H1 (cell line): ENCODE measurements at regions not wholly inside any gene's neighbourhood (a gene's known extent, or its start where the extent isn't known, plus 50 kb on each side); places are given as distances from the start of the nearest gene placed in this dataset.

ENCODE experiments used
- CTCF ChIA-PET: fragments of 300-600 bp; sonication (Branson Sonifier 250); formaldehyde crosslinking; loops from one replicate; lab custom pipeline; 2021; ENCODE audit not compliant: partially characterized antibody; lab: Charles Lee
- POLR2A ChIA-PET: fragments of 300-600 bp; sonication (Branson Sonifier 250); formaldehyde crosslinking; loops from one replicate; lab custom pipeline; 2021; ENCODE audit warnings: inconsistent platforms; ENCODE audit not compliant: partially characterized antibody; lab: Charles Lee
- DNase-seq, 2 experiments: peaks; one replicate each; pipeline versions ENCODE4 v3.0.0 to v3.0.0-alpha.2; 2010 to 2022; ENCODE audit warnings: low spot score in 2 of 2, low read depth in 1 of 2, mixed read lengths in 1 of 2
- FAIRE-seq: peaks from 2 replicates; lab custom pipeline; 2011; peaks lifted over from hg19 to GRCh38; lab: Jason Lieb, UNC
- H2AFZ ChIP-seq: 2 replicates; pipeline ENCODE4 v1.8.1; 2012; ENCODE audit warnings: low read length, inconsistent platforms
- H2AK5ac ChIP-seq: 2 replicates; pipeline ENCODE4 v1.6.1; 2013; ENCODE audit warnings: low read depth, low read length
- H2BK120ac ChIP-seq: replicated peaks from 2 replicates; pipeline ENCODE3; 2013; ENCODE audit warnings: low read depth, low read length, inconsistent platforms
- H2BK12ac ChIP-seq: 2 replicates; pipeline ENCODE4 v1.6.1; 2013; ENCODE audit warnings: low read depth, low read length
- H2BK15ac ChIP-seq: 2 replicates; pipeline ENCODE4 v1.6.1; 2013; ENCODE audit warnings: low read length
- H2BK20ac ChIP-seq: 2 replicates; pipeline ENCODE4 v1.6.1; 2013; ENCODE audit warnings: low read length
- H2BK5ac ChIP-seq: 2 replicates; pipeline ENCODE4 v1.6.1; 2013; ENCODE audit warnings: low read depth, low read length
- H3K14ac ChIP-seq: 2 replicates; pipeline ENCODE4 v1.6.1; 2013; ENCODE audit warnings: inconsistent platforms; ENCODE audit not compliant: insufficient read length
- H3K18ac ChIP-seq: 2 replicates; pipeline ENCODE4 v1.6.1; 2013; ENCODE audit warnings: low read length; ENCODE audit errors: extremely low read depth
- H3K23ac ChIP-seq: 2 replicates; pipeline ENCODE4 v1.6.1; 2013; ENCODE audit warnings: inconsistent platforms; ENCODE audit not compliant: insufficient read length
- H3K23me2 ChIP-seq: 2 replicates; pipeline ENCODE4 v1.6.1; 2013; ENCODE audit warnings: low read depth, low read length
- H3K27ac ChIP-seq: 2 replicates; pipeline ENCODE4 v1.6.1; 2011; ENCODE audit warnings: low read depth, low read length, inconsistent platforms
- H3K27me3 ChIP-seq, 4 experiments: replicated peaks in 1 of 4; 1 replicate in 1 of 4; 2 replicates in 3 of 4; pipeline versions ENCODE4 v1.6.1 to v1.8.1; 2011 to 2013; ENCODE audit warnings: low read length in 3 of 4, mild to moderate bottlenecking in 3 of 4, inconsistent platforms in 2 of 4, mixed read lengths in 2 of 4, moderate library complexity in 1 of 4; ENCODE audit not compliant: control insufficient read depth in 3 of 4, insufficient read depth in 3 of 4; ENCODE audit errors: extremely low read depth in 1 of 4
- H3K36me3 ChIP-seq, 4 experiments: 2 replicates each; pipeline versions ENCODE4 v1.6.1 to v1.8.1; 2011 to 2013; ENCODE audit warnings: mild to moderate bottlenecking in 4 of 4, low read length in 3 of 4, moderate library complexity in 2 of 4, control low read depth in 1 of 4, inconsistent platforms in 1 of 4; ENCODE audit not compliant: insufficient read depth in 4 of 4, control insufficient read depth in 2 of 4
- H3K4ac ChIP-seq: replicated peaks from 2 replicates; pipeline ENCODE3; 2013; ENCODE audit warnings: low read length, low read depth, mixed read lengths, inconsistent platforms; ENCODE audit not compliant: insufficient read length
- H3K4me1 ChIP-seq, 4 experiments: replicated peaks in 1 of 4; 1 replicate in 1 of 4; 2 replicates in 3 of 4; pipeline versions ENCODE4 v1.6.1 to v1.8.1; 2011 to 2013; ENCODE audit warnings: low read length in 3 of 4, inconsistent platforms in 2 of 4, mixed read lengths in 1 of 4; ENCODE audit not compliant: insufficient read depth in 4 of 4, control insufficient read depth in 3 of 4
- H3K4me2 ChIP-seq, 2 experiments: 2 replicates each; pipeline versions ENCODE4 v1.6.1 to v1.8.1; 2011 to 2013; ENCODE audit warnings: low read depth in 2 of 2, low read length in 2 of 2, control low read depth in 1 of 2, inconsistent platforms in 1 of 2, mild to moderate bottlenecking in 1 of 2; ENCODE audit not compliant: insufficient read depth in 1 of 2
- H3K4me3 ChIP-seq, 4 experiments: fragments of 200-600, 300-600 bp in 1 of 4; sonication (generic), shearing (Covaris generic), sonication (Bioruptor Twin) in 1 of 4; 2 replicates each; pipeline versions ENCODE4 v1.5.1 to v1.8.1; 2011 to 2016; ENCODE audit warnings: low read length in 4 of 4, low read depth in 3 of 4, control low read depth in 2 of 4, inconsistent platforms in 2 of 4, mild to moderate bottlenecking in 2 of 4, mixed read lengths in 1 of 4, moderate library complexity in 1 of 4; ENCODE audit not compliant: insufficient read depth in 2 of 4; ENCODE audit errors: extremely low read depth in 1 of 4
- H3K56ac ChIP-seq: replicated peaks from 2 replicates; pipeline ENCODE3; 2013; ENCODE audit warnings: low read depth, mild to moderate bottlenecking, mixed read lengths, low read length, inconsistent platforms; ENCODE audit not compliant: insufficient read length
- H3K79me1 ChIP-seq: 2 replicates; pipeline ENCODE4 v1.6.1; 2013; ENCODE audit warnings: low read depth, low read length, control low read depth
- H3K79me2 ChIP-seq, 2 experiments: 2 replicates each; pipeline versions ENCODE4 v1.6.1 to v1.8.1; 2012 to 2013; ENCODE audit warnings: low read length in 2 of 2, mild to moderate bottlenecking in 2 of 2, inconsistent platforms in 1 of 2; ENCODE audit not compliant: insufficient read depth in 2 of 2, control insufficient read depth in 1 of 2
- H3K9ac ChIP-seq, 4 experiments: replicated peaks in 1 of 4; 1 replicate in 1 of 4; 2 replicates in 3 of 4; pipeline versions ENCODE4 v1.6.1 to v1.8.1; 2011 to 2013; ENCODE audit warnings: low read depth in 3 of 4, low read length in 3 of 4, control low read depth in 2 of 4, mild to moderate bottlenecking in 2 of 4, moderate library complexity in 2 of 4, inconsistent platforms in 1 of 4; ENCODE audit errors: extremely low read depth in 1 of 4
- H3K9me3 ChIP-seq, 2 experiments: 2 replicates each; pipeline versions ENCODE4 v1.6.1 to v1.8.1; 2012 to 2013; ENCODE audit warnings: mild to moderate bottlenecking in 2 of 2, moderate library complexity in 2 of 2, control low read depth in 1 of 2, inconsistent platforms in 1 of 2, low read depth in 1 of 2, low read length in 1 of 2, mixed read lengths in 1 of 2; ENCODE audit not compliant: insufficient read depth in 2 of 2
- H4K20me1 ChIP-seq, 2 experiments: replicated peaks in 1 of 2; 2 replicates each; pipeline versions ENCODE3 to v1.8.1; 2011 to 2013; ENCODE audit warnings: inconsistent platforms in 2 of 2, low read length in 2 of 2, mild to moderate bottlenecking in 1 of 2; ENCODE audit not compliant: insufficient read depth in 2 of 2, control insufficient read depth in 1 of 2
- H4K5ac ChIP-seq: 2 replicates; pipeline ENCODE4 v1.6.1; 2013; ENCODE audit warnings: low read length, low read depth, mixed read lengths, inconsistent platforms; ENCODE audit not compliant: insufficient read length
- H4K8ac ChIP-seq: 2 replicates; pipeline ENCODE4 v1.8.0; 2013; ENCODE audit warnings: mild to moderate bottlenecking, moderate library complexity, low read length, inconsistent platforms; ENCODE audit not compliant: insufficient read depth; ENCODE audit errors: extremely low read depth
- H4K91ac ChIP-seq: replicated peaks from 2 replicates; pipeline ENCODE3; 2013; ENCODE audit warnings: low read length, mixed read lengths, inconsistent platforms; ENCODE audit not compliant: insufficient read length
- CHD2 ChIP-seq: IDR thresholded peaks from 2 replicates; pipeline ENCODE4 v1.6.1; 2012; ENCODE audit warnings: low read length, improper control_type of control experiment
- SP2 ChIP-seq: IDR thresholded peaks from 2 replicates; pipeline ENCODE4 v1.6.1; 2012; ENCODE audit warnings: mild to moderate bottlenecking, low read length, inconsistent platforms
- WGBS, 2 experiments: shearing (Covaris generic) in 1 of 2; methylation state at CpG; one replicate each; pipeline versions ENCODE4 v1.1.6 to v1.1.7; 2013 to 2015; ENCODE audit warnings: low lambda C conversion rate in 2 of 2, mixed read lengths in 2 of 2, inconsistent platforms in 1 of 2, low coverage in 1 of 2, missing lambda C conversion rate in 1 of 2; ENCODE audit not compliant: insufficient replicate concordance in 2 of 2, insufficient coverage in 1 of 2, insufficient read length in 1 of 2; ENCODE audit errors: extremely low coverage in 1 of 2, missing lambda C conversion rate in 1 of 2; 5-methylcytosine and 5-hydroxymethylcytosine counted together

- FAIRE-seq (no peak), DNase-seq (no peak)
Observed at GRCh38 chr15:53037904-53038654, 247.9 kb upstream of the ONECUT1 start.

More at GRCh38 chr15:53037904-53038654, 247.9 kb upstream of the ONECUT1 start:
- Histone ChIP-seq H4K20me1 (no peaks in the 10 kb centered on the region), H3K79me1 (no peaks in the 10 kb centered on the region), H3K4ac (no peak overlapping the region), H3K9ac (no peak overlapping the region), H2BK120ac (no peak overlapping the region), H4K5ac (no peak overlapping the region), H4K91ac (no peak overlapping the region), H2AFZ (peak overlapping the region; percentile 73), H3K27ac (no peak overlapping the region), H3K4me1 (no peaks in the 10 kb centered on the region), H2BK5ac (no peak overlapping the region), H3K9me3 (no peaks in the 10 kb centered on the region), H3K56ac (no peak overlapping the region), H3K4me3 (no peak overlapping the region), H2AK5ac (no peak overlapping the region), H3K27me3 (no peaks in the 10 kb centered on the region), H2BK15ac (no peak overlapping the region), H2BK20ac (no peak overlapping the region), H4K8ac (no peak overlapping the region), H3K14ac (no peak overlapping the region), H3K23ac (no peak overlapping the region), H3K18ac (no peak overlapping the region), H3K23me2 (no peaks in the 10 kb centered on the region), H3K4me2 (no peak overlapping the region), H2BK12ac (no peak overlapping the region), H3K79me2 (no peaks in the 10 kb centered on the region), H3K36me3 (no peaks in the 10 kb centered on the region)
- POLR2A ChIA-PET = no interaction called here
- WGBS, 2 experiments = 92% methylated on average over 14 of the region's 14 CpGs; no CpG with 5 or more reads in 1 of the 2 experiments
- TF ChIP-seq SP2 (no peak), CHD2 (no peak)
- CTCF ChIA-PET = interaction anchor here (0.6 to 1.1 kb wide), 4 partner anchors 8 to 1629 kb away, joined by 3 to 4 read pairs (median 3); no protein-coding TSS in a partner anchor
